ENCODE measurements at regions not wholly inside any gene's neighbourhood (a gene's known extent, or its start where the extent isn't known, plus 50 kb on each side); places are given as distances from the start of the nearest gene placed in this dataset.

GRCh38 chr3:144859161-144859560 lies 887.5 kb downstream of the DIPK2A start:
- no peak for TF ChIP-seq FOXK2 (IDR thresholded peaks at IDR 0.05)
- no peak for TF ChIP-seq FOXA1 (IDR thresholded peaks at IDR 0.05)
- TF ChIP-seq FOXM1 (IDR thresholded peaks at IDR 0.05; ENCODE audit: borderline replicate concordance) = no peak
- TF ChIP-seq LEF1 (IDR thresholded peaks at IDR 0.05; ENCODE audit: borderline replicate concordance) = no peak
- TF ChIP-seq BHLHE40 (IDR thresholded peaks at IDR 0.05; ENCODE audit: borderline replicate concordance) = no peak
- TF ChIP-seq L3MBTL2 (conservative IDR thresholded peaks at IDR 0.05) = no peak
